Stomach (tissue), 8 donors: ENCODE measurements at regions not wholly inside any gene's neighbourhood (a gene's known extent, or its start where the extent isn't known, plus 50 kb on each side); places are given as distances from the start of the nearest gene placed in this dataset.

Experiments used
- DNase-seq, 2 donors: peaks; one replicate each; pipeline versions ENCODE4 v3.0.0 to v3.0.0-alpha.2; 2013 to 2019
- H3K27ac ChIP-seq, 5 donors: fragments of 200-600 bp in 4 of 5; sonication (generic) in 4 of 5; one replicate each; pipeline ENCODE4 v1.5.1; 2013 to 2019; ENCODE audit warnings: mild to moderate bottlenecking in 1 of 5, moderate library complexity in 1 of 5
- H3K27me3 ChIP-seq, 3 donors: fragments of 200-600 bp; sonication (generic); one replicate each; pipeline ENCODE4 v1.5.1; 2017 to 2019; ENCODE audit warnings: mixed run types in 1 of 3
- H3K36me3 ChIP-seq, 4 donors: fragments of 200-600 bp; sonication (generic); 1 replicate in 3 of 4; 2 replicates in 1 of 4; pipeline ENCODE4 v1.5.1; 2016 to 2019
- H3K4me1 ChIP-seq, 4 donors: fragments of 200-600 bp; sonication (generic); one replicate each; pipeline ENCODE4 v1.5.1; 2016 to 2019
- H3K4me3 ChIP-seq, 4 donors: fragments of 200-600 bp; sonication (generic) in 3 of 4; one replicate each; pipeline ENCODE4 v1.5.1; 2016 to 2019; ENCODE audit warnings: mild to moderate bottlenecking in 1 of 4
- H3K9me3 ChIP-seq, 4 donors: fragments of 200-600 bp; sonication (generic); one replicate each; pipeline ENCODE4 v1.5.1; 2016 to 2019
- CTCF ChIP-seq, 7 experiments: fragments of 450-650 bp in 4 of 7; fragments of 200-600 bp in 3 of 7; sonication (generic) in 3 of 7; IDR thresholded peaks; one replicate each; pipeline ENCODE4 v1.5.1; 2016 to 2019; ENCODE audit warnings: antibody characterized with exemption in 7 of 7, control low read depth in 2 of 7, mild to moderate bottlenecking in 1 of 7
- EP300 ChIP-seq: sonication (generic); formaldehyde crosslinking; IDR thresholded peaks from one replicate; pipeline ENCODE4 v1.6.1; 2017; ENCODE audit warnings: antibody characterized with exemption
- POLR2A ChIP-seq, 4 donors: fragments of 450-650 bp; IDR thresholded peaks; one replicate each; pipeline ENCODE4 v1.6.1; 2016; ENCODE audit warnings: antibody characterized with exemption in 4 of 4, control low read depth in 2 of 4, mild to moderate bottlenecking in 1 of 4, moderate library complexity in 1 of 4
- POLR2AphosphoS5 ChIP-seq, 3 donors: sonication (generic); formaldehyde crosslinking; IDR thresholded peaks; one replicate each; pipeline ENCODE4 v1.6.1; 2016; ENCODE audit warnings: antibody characterized with exemption in 3 of 3
- WGBS, 5 donors: extraction: QIAGEN DNeasy Blood & Tissue Kit in 3 of 5; methylation state at CpG; one replicate each; pipeline versions ENCODE4 v1.1.5 to v1.1.7; 2013 to 2018; 5-methylcytosine and 5-hydroxymethylcytosine counted together
- intact Hi-C: fragments of 100-400 bp; cut with DNase I; formaldehyde crosslinking; loops from one replicate; pipeline ENCODE4 v1.15.1; 2023; ENCODE audit warnings: low total_unique reads
- donor health status: healthy with polysubstance abuse.
- donor health status: Bipolar disorder and iron deficiency.
- donor health status: healthy.

- Histone ChIP-seq H3K4me3 (no peak overlapping the region), H3K9me3 (no peaks in the 10 kb centered on the region), H3K4me1 (no peaks in the 10 kb centered on the region), H3K27me3 (no peaks in the 10 kb centered on the region), H3K36me3 (no peaks in the 10 kb centered on the region), H3K27ac (no peak overlapping the region)
- TF ChIP-seq POLR2AphosphoS5 (IDR thresholded peaks at IDR 0.05) (no peak), CTCF (IDR thresholded peaks at IDR 0.05) (no peak), POLR2A (IDR thresholded peaks at IDR 0.05) (no peak), EP300 (no peak)
- DNase-seq = no peak
- intact Hi-C loops = no loop called here
- 60 to 95% (median 67%) methylated on average over 1 of the region's 1 CpG for WGBS, 5 donors
Observed at GRCh38 chrX:146994163-146994562, 179.6 kb upstream of the CXorf51A start.

GRCh38 chrX:146973283-146973682 is 158.7 kb upstream of the CXorf51A start:
- H3K4me1 ChIP-seq = no peaks in the 10 kb centered on the region
- intact Hi-C loops = no loop called here

DNA sequence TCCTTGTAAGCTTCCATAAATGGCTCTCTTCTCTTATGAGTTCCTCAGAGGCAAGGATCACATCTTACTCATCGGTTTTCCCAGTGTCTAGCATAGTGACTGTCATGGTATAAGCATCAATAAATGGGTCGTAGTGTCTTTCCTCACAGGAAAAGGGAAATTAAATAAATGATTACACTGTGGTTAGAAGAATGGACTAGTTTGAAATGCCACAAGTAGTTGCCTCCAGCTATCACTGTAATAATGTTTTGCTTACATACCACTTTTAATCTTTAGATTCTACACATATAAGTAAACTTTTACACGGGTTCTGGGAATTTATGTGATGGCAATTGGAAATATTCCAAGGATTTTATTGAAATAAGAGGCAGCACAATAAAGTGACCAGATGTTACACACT is 152.8 kb upstream of the CXorf51A start:
- TF ChIP-seq CTCF (IDR thresholded peaks at IDR 0.05) (no peak), POLR2AphosphoS5 (IDR thresholded peaks at IDR 0.05) (no peak), POLR2A (IDR thresholded peaks at IDR 0.05) (no peak), EP300 (no peak)
- DNase-seq = no peak
- intact Hi-C loops = no loop called here
- 40 to 59% (median 48%) methylated on average over 3 of the region's 3 CpGs for WGBS, 5 donors
- Histone ChIP-seq H3K27me3 (no peaks in the 10 kb centered on the region), H3K4me1 (no peaks in the 10 kb centered on the region), H3K4me3 (no peak overlapping the region), H3K27ac (no peak overlapping the region), H3K36me3 (no peaks in the 10 kb centered on the region), H3K9me3 (no peaks in the 10 kb centered on the region)

More at GRCh38 chrX:146973283-146973682, 158.7 kb upstream of the CXorf51A start:
- H3K27ac ChIP-seq = no peak overlapping the region
- no peak for DNase-seq
- H3K36me3 ChIP-seq = no peaks in the 10 kb centered on the region
- TF ChIP-seq POLR2A (IDR thresholded peaks at IDR 0.05) (no peak), EP300 (no peak), POLR2AphosphoS5 (IDR thresholded peaks at IDR 0.05) (no peak), CTCF (IDR thresholded peaks at IDR 0.05) (no peak)
- H3K4me3 ChIP-seq = no peak overlapping the region
- no peaks in the 10 kb centered on the region for H3K9me3 ChIP-seq
- no peaks in the 10 kb centered on the region for H3K27me3 ChIP-seq
- WGBS, 5 donors = 76 to 89% (median 82%) methylated on average over 6 of the region's 6 CpGs

- no peaks in the 10 kb centered on the region for H3K36me3 ChIP-seq
- intact Hi-C loops = no loop called here
- no peaks in the 10 kb centered on the region for H3K27me3 ChIP-seq
- H3K4me3 ChIP-seq = no peak overlapping the region
- no peaks in the 10 kb centered on the region for H3K4me1 ChIP-seq
- H3K27ac ChIP-seq = no peak overlapping the region
- WGBS, 5 donors = 53 to 86% (median 71%) methylated on average over 2 of the region's 2 CpGs
- TF ChIP-seq POLR2AphosphoS5 (IDR thresholded peaks at IDR 0.05) (no peak), EP300 (no peak), POLR2A (IDR thresholded peaks at IDR 0.05) (no peak), CTCF (IDR thresholded peaks at IDR 0.05) (no peak)
- peaks cover 0 to 12% (median 3%) of the 10 kb centered on the region in 4 donors for H3K9me3 ChIP-seq
- DNase-seq = no peak
Observed at GRCh38 chrX:146956760-146957159, 142.2 kb upstream of the CXorf51A start.
